ENCODE measurements at regions not wholly inside any gene's neighbourhood (a gene's known extent, or its start where the extent isn't known, plus 50 kb on each side); places are given as distances from the start of the nearest gene placed in this dataset.

DNA sequence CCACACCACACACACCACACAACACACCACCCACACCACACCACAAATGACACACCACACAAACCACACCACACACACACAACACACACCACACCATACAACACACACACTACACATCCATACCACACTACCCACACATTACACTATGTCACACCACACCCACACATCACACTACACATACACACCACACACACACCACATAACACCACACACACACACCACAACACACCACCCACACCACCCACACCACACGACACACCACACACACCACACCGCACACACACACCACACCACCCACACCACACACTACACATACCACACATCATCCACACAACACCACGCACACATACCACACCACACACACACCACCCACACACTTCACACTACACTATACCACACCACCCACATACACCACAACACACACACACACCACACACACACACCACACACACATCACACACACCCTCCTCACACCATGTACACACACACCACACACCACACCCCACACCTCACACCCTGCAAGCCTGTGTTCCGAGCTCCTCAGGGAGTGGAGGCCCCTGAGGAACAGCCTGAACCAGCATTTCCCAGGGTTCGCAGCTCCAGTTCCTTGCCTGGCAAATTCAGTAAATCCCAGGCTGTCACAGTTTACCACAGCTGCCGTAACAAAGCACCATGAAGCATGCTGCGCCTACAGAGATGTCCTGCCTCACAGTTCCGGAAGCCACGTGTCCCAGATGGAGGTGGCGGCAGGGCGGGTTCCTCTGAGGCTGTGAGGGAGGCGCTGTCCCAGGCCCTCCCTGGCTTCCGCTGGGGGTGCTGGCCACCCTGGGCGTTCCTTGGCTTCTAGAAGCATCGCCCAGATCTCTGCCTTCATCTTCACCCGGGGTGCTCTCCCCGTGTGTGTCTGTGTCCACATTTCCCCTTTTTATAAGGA is 69.8 kb upstream of the ATP5PO start:
- no peak for ATAC-seq (ENCODE audit: low FRiP score)
- no peak for TF ChIP-seq CTCF (IDR thresholded peaks at IDR 0.05)
- no peak for DNase-seq (ENCODE audit: low spot score)

DNA sequence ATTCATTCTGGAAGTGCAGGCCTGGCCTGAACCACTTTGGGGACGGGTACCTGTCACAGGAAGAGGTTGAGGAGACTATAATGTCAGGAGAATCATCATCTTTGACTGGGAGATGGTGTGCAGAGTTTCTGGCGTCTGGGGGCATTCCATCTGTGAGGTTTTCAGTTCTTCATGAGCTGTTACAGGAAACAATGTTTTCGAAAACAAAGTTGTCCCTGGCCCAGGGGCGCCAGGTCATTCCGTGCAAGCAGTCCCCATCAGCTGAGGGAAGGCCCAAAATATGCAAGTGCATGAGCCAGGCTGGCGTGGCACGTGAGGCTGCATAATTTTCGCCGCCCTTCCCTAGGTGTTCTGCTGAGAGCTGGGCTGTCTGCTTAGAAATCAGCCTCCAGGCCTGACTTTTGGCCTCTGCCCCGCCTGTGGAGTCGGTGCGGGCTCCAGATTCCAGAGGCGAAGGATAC is 68.4 kb upstream of the ATP5PO start:
- no peak for ATAC-seq (ENCODE audit: low FRiP score)
- no peak for DNase-seq (ENCODE audit: low spot score)
- no peak for TF ChIP-seq CTCF (IDR thresholded peaks at IDR 0.05)

- ATAC-seq (ENCODE audit: low FRiP score) = no peak
- no peak for TF ChIP-seq CTCF (IDR thresholded peaks at IDR 0.05)
- DNase-seq (ENCODE audit: low spot score) = no peak
These were observed 65.9 kb upstream of the ATP5PO start for GRCh38 chr21:33981391-33982101.

GRCh38 chr21:33980276-33980916 is 64.8 kb upstream of the ATP5PO start:
- no peak for TF ChIP-seq CTCF (IDR thresholded peaks at IDR 0.05)
- ATAC-seq (ENCODE audit: low FRiP score) = no peak
- no peak for DNase-seq (ENCODE audit: low spot score)

GRCh38 chr21:33978585-33978984 is 63.0 kb upstream of the ATP5PO start:
- ATAC-seq (ENCODE audit: low FRiP score) = no peak
- no peak for TF ChIP-seq CTCF (IDR thresholded peaks at IDR 0.05)
- DNase-seq (ENCODE audit: low spot score) = no peak

DNA sequence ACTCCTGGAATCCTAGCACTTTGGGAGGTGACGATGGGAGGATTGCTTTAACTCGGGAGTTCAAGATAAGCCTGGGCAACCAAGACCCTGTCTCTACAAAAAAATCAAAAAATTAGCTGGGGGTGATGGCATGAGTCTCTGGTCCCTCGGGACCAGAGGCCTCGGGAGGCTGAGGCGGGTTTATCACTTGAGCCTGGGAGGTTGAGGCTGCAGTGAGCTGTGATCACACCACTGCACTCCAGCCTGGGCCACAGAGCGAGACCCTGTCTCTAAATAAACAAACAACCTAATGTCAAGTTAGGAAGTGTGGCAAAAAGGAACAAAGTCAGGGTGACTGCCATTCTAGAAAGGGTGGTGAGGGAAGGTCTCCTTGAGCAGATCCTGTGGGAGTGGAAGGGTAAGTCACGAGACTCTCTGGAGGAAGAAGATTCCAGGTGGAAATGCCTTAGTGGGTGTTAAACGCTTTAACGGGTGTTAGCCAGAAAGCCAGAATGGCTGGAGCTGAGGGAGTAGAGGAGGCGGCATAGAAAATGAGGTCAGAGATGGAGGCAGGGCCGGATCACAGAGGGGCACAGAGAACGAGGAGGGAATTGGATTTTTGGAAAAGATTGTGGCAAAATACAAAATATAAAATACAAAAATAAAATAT is 62.2 kb upstream of the ATP5PO start:
- ATAC-seq (ENCODE audit: low FRiP score) (no peak), DNase-seq (ENCODE audit: low spot score) (no peak)
- no peak for TF ChIP-seq CTCF (IDR thresholded peaks at IDR 0.05)
